Panc1 (cell line): ENCODE measurements at regions not wholly inside any gene's neighbourhood (a gene's known extent, or its start where the extent isn't known, plus 50 kb on each side); places are given as distances from the start of the nearest gene placed in this dataset.

Experiments
- ATAC-seq: fragments of 200-7000 bp; cut with Tn5 transposase; 2 replicates; pipeline ENCODE4 v1.9.1; 2020; ENCODE audit warnings: mild to moderate bottlenecking, moderate library complexity
- BruUV-seq: library from RNA; stranded (reverse); fragments of 400-500 nt; replicated peaks from 2 replicates; lab custom pipeline; 2021; lab: Mats Ljungman, UMichigan
- CTCF ChIA-PET: fragments of 300-600 bp; sonication (Branson Sonifier 250); formaldehyde crosslinking; loops from one replicate; lab custom pipeline; 2022; ENCODE audit warnings: antibody characterized with exemption; lab: Charles Lee
- POLR2A ChIA-PET: fragments of 300-600 bp; sonication (Branson Sonifier 250); formaldehyde crosslinking; loops from one replicate; lab custom pipeline; 2022; ENCODE audit warnings: antibody characterized with exemption; lab: Charles Lee
- DNase-seq: peaks from one replicate; pipeline ENCODE4 v3.0.0-alpha.2; 2010; ENCODE audit warnings: low read depth, low spot score
- H3K27ac ChIP-seq: 2 replicates; pipeline ENCODE4 v1.5.1; 2011; ENCODE audit warnings: mild to moderate bottlenecking, low read length, inconsistent platforms
- H3K27me3 ChIP-seq: fragments of 200-500 bp; sonication (Bioruptor generic); 2 replicates; pipeline ENCODE4 v1.6.0; 2014; ENCODE audit warnings: low read length, inconsistent platforms; ENCODE audit not compliant: control insufficient read depth, insufficient read depth
- H3K36me3 ChIP-seq: fragments of 200-500 bp; sonication (Bioruptor generic); 2 replicates; pipeline ENCODE4 v1.5.1; 2014; ENCODE audit warnings: inconsistent platforms, mild to moderate bottlenecking, low read length, moderate library complexity; ENCODE audit not compliant: control insufficient read depth, insufficient read depth
- H3K4me1 ChIP-seq: 2 replicates; pipeline ENCODE4 v1.5.1; 2011; ENCODE audit warnings: inconsistent platforms, mild to moderate bottlenecking, low read length, moderate library complexity; ENCODE audit not compliant: control insufficient read depth, insufficient read depth
- H3K4me3 ChIP-seq, 2 experiments: 2 replicates each; pipeline ENCODE4 v1.5.1; 2011 to 2012; ENCODE audit warnings: low read depth in 2 of 2, low read length in 2 of 2, mild to moderate bottlenecking in 2 of 2, inconsistent platforms in 1 of 2, moderate library complexity in 1 of 2
- H3K9me3 ChIP-seq: fragments of 200-500 bp; sonication (Bioruptor generic); 2 replicates; pipeline ENCODE4 v1.5.1; 2014; ENCODE audit warnings: low read depth, mild to moderate bottlenecking, inconsistent platforms, low read length, moderate library complexity; ENCODE audit not compliant: control insufficient read depth, insufficient read depth
- POLR2AphosphoS5 ChIP-seq: IDR thresholded peaks from 2 replicates; pipeline ENCODE4 v1.6.1; 2012; ENCODE audit warnings: mild to moderate bottlenecking, low read depth, low read length, moderate library complexity
- SIN3A ChIP-seq: IDR thresholded peaks from 2 replicates; pipeline ENCODE4 v1.6.1; 2012; ENCODE audit warnings: low read depth, mild to moderate bottlenecking, low read length, moderate library complexity, borderline replicate concordance; ENCODE audit not compliant: insufficient read depth
- TCF7L2 ChIP-seq: IDR thresholded peaks from 2 replicates; pipeline ENCODE4 v1.6.1; 2011; ENCODE audit warnings: mild to moderate bottlenecking, low read depth, low read length, inconsistent platforms
- in situ Hi-C: cut with HindIII; loops from 2 replicates; pipeline ENCODE4 v1.10.0; 2016; ENCODE audit warnings: low sequenced_read_pairs, low pct_unique_long_range_greater_than_20kb
- intact Hi-C: fragments of 100-400 bp; cut with micrococcal nuclease; formaldehyde crosslinking; loops from one replicate; pipeline ENCODE4 v1.10.0; 2022; ENCODE audit not compliant: unreplicated experiment
- TF ChIP-seq, protein P1 (sequence below), 2 experiments: IDR thresholded peaks; 2 replicates each; pipeline ENCODE4 v1.6.1; 2011 to 2012; ENCODE audit warnings: low read depth in 2 of 2, control low read depth in 1 of 2, low read length in 1 of 2, mild to moderate bottlenecking in 1 of 2, moderate library complexity in 1 of 2; ENCODE audit not compliant: insufficient read depth in 1 of 2
- TF ChIP-seq, protein P2 (sequence below): fragments of 450-650 bp; IDR thresholded peaks from 2 replicates; pipeline ENCODE4 v1.5.1; 2017; ENCODE audit warnings: mild to moderate bottlenecking

DNA sequence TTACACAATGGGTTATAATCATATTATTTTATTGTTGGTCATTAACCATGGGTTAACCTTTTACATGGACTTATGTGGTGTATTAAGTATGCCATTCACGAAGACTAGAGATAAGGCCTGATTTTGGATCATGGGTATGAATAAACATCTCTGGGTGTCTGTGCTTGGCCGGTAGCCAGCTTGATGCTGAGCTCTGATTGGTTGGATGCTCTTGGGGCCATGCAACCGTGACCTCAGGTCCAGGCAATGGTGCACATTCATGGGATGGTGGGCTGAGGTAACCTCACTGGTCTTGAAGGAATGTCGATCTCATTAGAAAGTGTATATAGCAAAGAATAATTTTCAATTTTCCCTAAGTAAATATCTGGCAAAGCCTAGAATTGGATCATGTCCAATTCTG lies 158.2 kb upstream of the IL12B start:
- POLR2A ChIA-PET: interaction anchor here (0.6 kb wide), 1 partner anchor 104 kb away, joined by 3 read pairs; no protein-coding TSS in a partner anchor
- Histone ChIP-seq H3K9me3 (no peaks in the 10 kb centered on the region), H3K27me3 (no peaks in the 10 kb centered on the region), H3K4me1 (no peaks in the 10 kb centered on the region), H3K36me3 (no peaks in the 10 kb centered on the region), H3K4me3 (no peak overlapping the region), H3K27ac (no peak overlapping the region)
- CTCF ChIA-PET: no interaction called here
- TF ChIP-seq, protein P1, sequence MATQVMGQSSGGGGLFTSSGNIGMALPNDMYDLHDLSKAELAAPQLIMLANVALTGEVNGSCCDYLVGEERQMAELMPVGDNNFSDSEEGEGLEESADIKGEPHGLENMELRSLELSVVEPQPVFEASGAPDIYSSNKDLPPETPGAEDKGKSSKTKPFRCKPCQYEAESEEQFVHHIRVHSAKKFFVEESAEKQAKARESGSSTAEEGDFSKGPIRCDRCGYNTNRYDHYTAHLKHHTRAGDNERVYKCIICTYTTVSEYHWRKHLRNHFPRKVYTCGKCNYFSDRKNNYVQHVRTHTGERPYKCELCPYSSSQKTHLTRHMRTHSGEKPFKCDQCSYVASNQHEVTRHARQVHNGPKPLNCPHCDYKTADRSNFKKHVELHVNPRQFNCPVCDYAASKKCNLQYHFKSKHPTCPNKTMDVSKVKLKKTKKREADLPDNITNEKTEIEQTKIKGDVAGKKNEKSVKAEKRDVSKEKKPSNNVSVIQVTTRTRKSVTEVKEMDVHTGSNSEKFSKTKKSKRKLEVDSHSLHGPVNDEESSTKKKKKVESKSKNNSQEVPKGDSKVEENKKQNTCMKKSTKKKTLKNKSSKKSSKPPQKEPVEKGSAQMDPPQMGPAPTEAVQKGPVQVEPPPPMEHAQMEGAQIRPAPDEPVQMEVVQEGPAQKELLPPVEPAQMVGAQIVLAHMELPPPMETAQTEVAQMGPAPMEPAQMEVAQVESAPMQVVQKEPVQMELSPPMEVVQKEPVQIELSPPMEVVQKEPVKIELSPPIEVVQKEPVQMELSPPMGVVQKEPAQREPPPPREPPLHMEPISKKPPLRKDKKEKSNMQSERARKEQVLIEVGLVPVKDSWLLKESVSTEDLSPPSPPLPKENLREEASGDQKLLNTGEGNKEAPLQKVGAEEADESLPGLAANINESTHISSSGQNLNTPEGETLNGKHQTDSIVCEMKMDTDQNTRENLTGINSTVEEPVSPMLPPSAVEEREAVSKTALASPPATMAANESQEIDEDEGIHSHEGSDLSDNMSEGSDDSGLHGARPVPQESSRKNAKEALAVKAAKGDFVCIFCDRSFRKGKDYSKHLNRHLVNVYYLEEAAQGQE (IDR thresholded peaks at IDR 0.05; ENCODE audit: insufficient read depth in 1 of 2, low read depth in 2 of 2, low read length in 1 of 2): no peak
- TF ChIP-seq TCF7L2: no peak
- TF ChIP-seq, protein P2, sequence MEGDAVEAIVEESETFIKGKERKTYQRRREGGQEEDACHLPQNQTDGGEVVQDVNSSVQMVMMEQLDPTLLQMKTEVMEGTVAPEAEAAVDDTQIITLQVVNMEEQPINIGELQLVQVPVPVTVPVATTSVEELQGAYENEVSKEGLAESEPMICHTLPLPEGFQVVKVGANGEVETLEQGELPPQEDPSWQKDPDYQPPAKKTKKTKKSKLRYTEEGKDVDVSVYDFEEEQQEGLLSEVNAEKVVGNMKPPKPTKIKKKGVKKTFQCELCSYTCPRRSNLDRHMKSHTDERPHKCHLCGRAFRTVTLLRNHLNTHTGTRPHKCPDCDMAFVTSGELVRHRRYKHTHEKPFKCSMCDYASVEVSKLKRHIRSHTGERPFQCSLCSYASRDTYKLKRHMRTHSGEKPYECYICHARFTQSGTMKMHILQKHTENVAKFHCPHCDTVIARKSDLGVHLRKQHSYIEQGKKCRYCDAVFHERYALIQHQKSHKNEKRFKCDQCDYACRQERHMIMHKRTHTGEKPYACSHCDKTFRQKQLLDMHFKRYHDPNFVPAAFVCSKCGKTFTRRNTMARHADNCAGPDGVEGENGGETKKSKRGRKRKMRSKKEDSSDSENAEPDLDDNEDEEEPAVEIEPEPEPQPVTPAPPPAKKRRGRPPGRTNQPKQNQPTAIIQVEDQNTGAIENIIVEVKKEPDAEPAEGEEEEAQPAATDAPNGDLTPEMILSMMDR: no peak
- no peak for TF ChIP-seq POLR2AphosphoS5
- no peak for TF ChIP-seq SIN3A
- intact Hi-C loops: no loop called here
- ATAC-seq: no peak
- no TSS peak for BruUV-seq
- no peak for DNase-seq
- in situ Hi-C loops: no loop called here

DNA sequence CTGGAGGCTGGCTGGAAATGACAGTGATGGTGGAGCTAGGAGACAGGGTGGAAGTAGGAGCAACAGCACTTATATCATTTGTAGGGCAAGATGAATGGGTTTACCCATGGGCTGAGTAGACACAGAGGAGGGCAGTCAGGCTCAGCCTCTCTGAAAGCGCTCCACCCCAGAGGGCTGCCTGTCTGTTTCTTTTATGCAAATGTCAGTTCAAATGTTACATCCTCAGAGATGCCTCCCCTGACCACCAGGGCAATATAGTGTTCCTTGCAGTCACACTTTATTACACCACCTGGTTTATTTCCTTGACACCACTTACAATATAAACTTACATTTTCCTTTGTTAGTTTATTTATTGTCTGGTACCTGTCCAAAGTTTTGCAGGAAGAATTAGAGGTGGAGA lies 159.5 kb upstream of the IL12B start:
- intact Hi-C loops: no loop called here
- no peaks in the 10 kb centered on the region for H3K36me3 ChIP-seq
- no peak overlapping the region for H3K4me3 ChIP-seq
- H3K27ac ChIP-seq: no peak overlapping the region
- H3K9me3 ChIP-seq: no peaks in the 10 kb centered on the region
- BruUV-seq: no TSS peak
- no peak for TF ChIP-seq SIN3A
- no peak for TF ChIP-seq TCF7L2
- no peak for TF ChIP-seq POLR2AphosphoS5
- TF ChIP-seq, protein P1 (IDR thresholded peaks at IDR 0.05; ENCODE audit: insufficient read depth in 1 of 2, low read depth in 2 of 2, low read length in 1 of 2): no peak
- TF ChIP-seq, protein P2: no peak
- CTCF ChIA-PET: no interaction called here
- no peaks in the 10 kb centered on the region for H3K27me3 ChIP-seq
- POLR2A ChIA-PET: no interaction called here
- no peaks in the 10 kb centered on the region for H3K4me1 ChIP-seq
- DNase-seq (no peak), ATAC-seq (no peak)
- in situ Hi-C loops: no loop called here
